H1 (cell line): ENCODE measurements at regions not wholly inside any gene's neighbourhood (a gene's known extent, or its start where the extent isn't known, plus 50 kb on each side); places are given as distances from the start of the nearest gene placed in this dataset.

Experiments used
- BRCA1 ChIP-seq: IDR thresholded peaks from 2 replicates; pipeline ENCODE4 v1.6.1; 2012; ENCODE audit warnings: low read depth, low read length, improper control_type of control experiment
- CHD1 ChIP-seq: IDR thresholded peaks from 2 replicates; pipeline ENCODE4 v1.6.1; 2012; ENCODE audit warnings: low read depth, low read length, improper control_type of control experiment
- RAD21 ChIP-seq, 2 experiments: IDR thresholded peaks in 1 of 2; conservative IDR thresholded peaks in 1 of 2; 2 replicates each; pipeline ENCODE4 v1.6.1; 2011; ENCODE audit warnings: low read depth in 2 of 2, low read length in 2 of 2, improper control_type of control experiment in 1 of 2, inconsistent platforms in 1 of 2, mild to moderate bottlenecking in 1 of 2, moderate library complexity in 1 of 2
- SP1 ChIP-seq: IDR thresholded peaks from 2 replicates; pipeline ENCODE4 v1.6.1; 2011; ENCODE audit warnings: low read depth, low read length
- SUZ12 ChIP-seq: fragments of 200-600 bp; sonication (generic); IDR thresholded peaks from 2 replicates; pipeline ENCODE4 v1.6.1; 2012; ENCODE audit warnings: mild to moderate bottlenecking, inconsistent platforms, low read length, moderate library complexity, mixed read lengths

- TF ChIP-seq RAD21 (IDR thresholded peaks at IDR 0.05 in 1 of 2, conservative IDR thresholded peaks at IDR 0.05 in 1 of 2; ENCODE audit: low read depth in 2 of 2, low read length in 2 of 2) (no peak), CHD1 (no peak), BRCA1 (no peak), SUZ12 (no peak), SP1 (no peak)
Observed at GRCh38 chr16:63712725-63713124, 1409.1 kb downstream of the CDH11 start (continued).
